ENCODE measurements at regions not wholly inside any gene's neighbourhood (a gene's known extent, or its start where the extent isn't known, plus 50 kb on each side); places are given as distances from the start of the nearest gene placed in this dataset.

DNA sequence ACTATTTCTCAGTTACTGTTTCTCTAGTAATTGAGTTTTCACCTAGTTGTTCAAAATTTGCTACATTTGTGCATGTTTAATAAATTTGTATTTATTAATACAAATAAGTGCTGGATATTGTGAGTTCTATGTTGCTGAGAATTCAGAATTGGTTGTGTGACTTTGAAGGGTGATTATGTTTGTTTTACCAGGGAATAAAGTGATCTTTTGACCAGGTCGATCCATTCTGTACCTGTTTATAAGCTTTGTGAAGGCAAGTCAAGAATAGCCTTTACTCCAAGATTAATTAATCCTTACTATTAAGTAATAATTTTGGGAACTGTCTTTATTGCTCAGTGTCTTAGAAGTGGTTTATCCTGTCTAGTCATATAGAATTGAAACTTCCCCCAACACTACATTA lies 230.0 kb upstream of the GYPC start:
- TF ChIP-seq, protein P1, sequence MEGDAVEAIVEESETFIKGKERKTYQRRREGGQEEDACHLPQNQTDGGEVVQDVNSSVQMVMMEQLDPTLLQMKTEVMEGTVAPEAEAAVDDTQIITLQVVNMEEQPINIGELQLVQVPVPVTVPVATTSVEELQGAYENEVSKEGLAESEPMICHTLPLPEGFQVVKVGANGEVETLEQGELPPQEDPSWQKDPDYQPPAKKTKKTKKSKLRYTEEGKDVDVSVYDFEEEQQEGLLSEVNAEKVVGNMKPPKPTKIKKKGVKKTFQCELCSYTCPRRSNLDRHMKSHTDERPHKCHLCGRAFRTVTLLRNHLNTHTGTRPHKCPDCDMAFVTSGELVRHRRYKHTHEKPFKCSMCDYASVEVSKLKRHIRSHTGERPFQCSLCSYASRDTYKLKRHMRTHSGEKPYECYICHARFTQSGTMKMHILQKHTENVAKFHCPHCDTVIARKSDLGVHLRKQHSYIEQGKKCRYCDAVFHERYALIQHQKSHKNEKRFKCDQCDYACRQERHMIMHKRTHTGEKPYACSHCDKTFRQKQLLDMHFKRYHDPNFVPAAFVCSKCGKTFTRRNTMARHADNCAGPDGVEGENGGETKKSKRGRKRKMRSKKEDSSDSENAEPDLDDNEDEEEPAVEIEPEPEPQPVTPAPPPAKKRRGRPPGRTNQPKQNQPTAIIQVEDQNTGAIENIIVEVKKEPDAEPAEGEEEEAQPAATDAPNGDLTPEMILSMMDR (IDR thresholded peaks at IDR 0.05), result no peak
- TF ChIP-seq POLR2A (IDR thresholded peaks at IDR 0.05), result no peak
